ENCODE measurements at regions not wholly inside any gene's neighbourhood (a gene's known extent, or its start where the extent isn't known, plus 50 kb on each side); places are given as distances from the start of the nearest gene placed in this dataset.

- H3K27me3 Mint-ChIP-seq (ENCODE audit: low read depth, poor library complexity) = no peaks in the 10 kb centered on the region
- no peak overlapping the region for H3K27ac Mint-ChIP-seq
- TF ChIP-seq CTCF (IDR thresholded peaks at IDR 0.05) = no peak
- no peak overlapping the region for H3K4me3 Mint-ChIP-seq
- H3K4me1 Mint-ChIP-seq = peaks cover 29% of the 10 kb centered on the region
- H3K36me3 Mint-ChIP-seq (ENCODE audit: low read depth) = no peaks in the 10 kb centered on the region
- H3K9me3 Mint-ChIP-seq = peaks cover 7% of the 10 kb centered on the region
- DNase-seq = no peak
Observed at GRCh38 chr2:769771-770170, 92.6 kb upstream of the TMEM18 start.

DNA sequence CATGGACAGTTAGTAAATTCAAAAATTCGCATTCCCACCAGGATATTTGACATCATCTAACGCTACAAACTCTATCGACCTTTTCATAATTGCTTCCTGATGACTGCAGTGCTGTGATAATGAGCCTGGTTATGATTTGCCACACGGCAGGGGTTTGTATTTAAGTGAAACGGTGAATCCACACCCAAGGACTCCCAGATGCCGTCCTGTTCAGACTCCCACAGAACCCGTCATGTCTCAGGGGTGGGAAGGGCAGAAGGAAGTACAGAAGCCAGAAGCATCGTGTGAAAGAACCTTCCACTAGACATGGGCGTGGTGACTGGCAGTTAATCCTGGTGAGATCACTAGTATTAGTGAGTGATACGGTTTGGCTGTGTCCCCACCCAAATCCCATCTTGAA is 91.2 kb upstream of the TMEM18 start:
- Mint-ChIP-seq H3K4me1 (peaks cover 22% of the 10 kb centered on the region), H3K9me3 (peaks cover 7% of the 10 kb centered on the region), H3K4me3 (no peak overlapping the region), H3K27ac (no peak overlapping the region), H3K27me3 (ENCODE audit: low read depth, poor library complexity) (no peaks in the 10 kb centered on the region), H3K36me3 (ENCODE audit: low read depth) (no peaks in the 10 kb centered on the region)
- DNase-seq = no peak
- no peak for TF ChIP-seq CTCF (IDR thresholded peaks at IDR 0.05)

- H3K4me1 Mint-ChIP-seq = peaks cover 27% of the 10 kb centered on the region
- no peak overlapping the region for H3K4me3 Mint-ChIP-seq
- H3K9me3 Mint-ChIP-seq = peaks cover 7% of the 10 kb centered on the region
- no peak overlapping the region for H3K27ac Mint-ChIP-seq
- DNase-seq = no peak
- TF ChIP-seq CTCF (IDR thresholded peaks at IDR 0.05) = no peak
- no peaks in the 10 kb centered on the region for H3K27me3 Mint-ChIP-seq (ENCODE audit: low read depth, poor library complexity)
- H3K36me3 Mint-ChIP-seq (ENCODE audit: low read depth) = no peaks in the 10 kb centered on the region
Observed at GRCh38 chr2:767944-768343, 90.7 kb upstream of the TMEM18 start.

DNA sequence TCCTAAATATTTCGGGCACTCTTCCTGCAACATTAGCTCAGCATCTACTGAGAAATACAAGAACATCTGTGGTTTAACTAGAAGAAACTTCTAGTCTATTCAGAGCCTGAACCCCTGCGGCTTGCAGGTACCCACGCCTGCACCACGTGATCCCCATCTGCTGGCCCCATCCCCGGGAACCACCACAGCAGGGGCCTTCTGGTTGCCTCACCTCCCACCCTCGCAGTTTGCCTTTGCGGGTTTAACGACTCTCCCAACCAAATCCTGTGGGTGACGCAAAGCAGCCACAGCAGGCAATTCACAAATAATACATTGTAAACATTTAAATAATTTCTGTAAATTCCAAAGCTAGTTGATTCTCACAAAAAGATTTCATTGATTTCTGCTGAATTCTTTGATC is 90.2 kb upstream of the TMEM18 start:
- no peak for TF ChIP-seq CTCF (IDR thresholded peaks at IDR 0.05)
- no peak for DNase-seq
- Mint-ChIP-seq H3K9me3 (peaks cover 7% of the 10 kb centered on the region), H3K27ac (no peak overlapping the region), H3K27me3 (ENCODE audit: low read depth, poor library complexity) (no peaks in the 10 kb centered on the region), H3K4me1 (peaks cover 33% of the 10 kb centered on the region), H3K4me3 (no peak overlapping the region), H3K36me3 (ENCODE audit: low read depth) (no peaks in the 10 kb centered on the region)

GRCh38 chr2:766255-766654 is 89.0 kb upstream of the TMEM18 start:
- no peak for DNase-seq
- no peak for TF ChIP-seq CTCF (IDR thresholded peaks at IDR 0.05)
- Mint-ChIP-seq H3K27ac (no peak overlapping the region), H3K4me1 (peaks cover 35% of the 10 kb centered on the region), H3K4me3 (no peak overlapping the region), H3K36me3 (ENCODE audit: low read depth) (no peaks in the 10 kb centered on the region), H3K9me3 (peaks cover 7% of the 10 kb centered on the region), H3K27me3 (ENCODE audit: low read depth, poor library complexity) (no peaks in the 10 kb centered on the region)

GRCh38 chr2:765369-765768 is 88.2 kb upstream of the TMEM18 start:
- peaks cover 7% of the 10 kb centered on the region for H3K9me3 Mint-ChIP-seq
- H3K27me3 Mint-ChIP-seq (ENCODE audit: low read depth, poor library complexity) = no peaks in the 10 kb centered on the region
- H3K4me3 Mint-ChIP-seq = no peak overlapping the region
- H3K36me3 Mint-ChIP-seq (ENCODE audit: low read depth) = no peaks in the 10 kb centered on the region
- DNase-seq = no peak
- no peak overlapping the region for H3K27ac Mint-ChIP-seq
- peaks cover 41% of the 10 kb centered on the region for H3K4me1 Mint-ChIP-seq
- no peak for TF ChIP-seq CTCF (IDR thresholded peaks at IDR 0.05)

Data from nephron progenitor cell (in vitro differentiated cells).